B cell (primary cell): ENCODE measurements at regions not wholly inside any gene's neighbourhood (a gene's known extent, or its start where the extent isn't known, plus 50 kb on each side); places are given as distances from the start of the nearest gene placed in this dataset.

ENCODE experiments used
- ATAC-seq: fragments of 200-7000 bp; cut with Tn5 transposase; one replicate; pipeline ENCODE4 v1.10.0; 2021; ENCODE audit warnings: low read depth, mild to moderate bottlenecking, moderate number of reproducible peaks, moderate library complexity
- CTCF ChIA-PET: fragments of 350-600 bp; sonication (Branson Sonifier 250); formaldehyde crosslinking; loops from one replicate; lab custom pipeline; 2021; ENCODE audit warnings: antibody characterized with exemption, inconsistent platforms; lab: Charles Lee
- POLR2A ChIA-PET: fragments of 350-600 bp; sonication (Branson Sonifier 250); formaldehyde crosslinking; loops from one replicate; lab custom pipeline; 2021; ENCODE audit warnings: antibody characterized with exemption; lab: Charles Lee
- DNase-seq: peaks from one replicate; pipeline ENCODE4 v3.0.0; 2013
- H2AFZ ChIP-seq: 2 replicates; pipeline ENCODE4 v1.6.1; 2012; ENCODE audit warnings: mild to moderate bottlenecking, low read depth, low read length; ENCODE audit not compliant: insufficient read depth, poor library complexity, severe bottlenecking
- H3K27ac ChIP-seq, 2 donors: 1 replicate in 1 of 2; 2 replicates in 1 of 2; pipeline ENCODE4 v1.5.1; 2012 to 2013; ENCODE audit warnings: low read length in 2 of 2, mild to moderate bottlenecking in 2 of 2, moderate library complexity in 1 of 2
- H3K27me3 ChIP-seq, 4 experiments: fragments of 200-600 bp in 1 of 4; sonication (generic) in 1 of 4; replicated peaks in 1 of 4; 1 replicate in 2 of 4; 2 replicates in 2 of 4; pipeline versions ENCODE4 v1.6.1 to v1.7.0; 2013 to 2016; ENCODE audit warnings: low read length in 3 of 4, mild to moderate bottlenecking in 2 of 4, mixed read lengths in 1 of 4, moderate library complexity in 1 of 4; ENCODE audit not compliant: insufficient read depth in 4 of 4, control insufficient read depth in 3 of 4; ENCODE audit errors: control extremely low read depth in 1 of 4
- H3K36me3 ChIP-seq, 2 experiments: replicated peaks in 1 of 2; 1 replicate in 1 of 2; 2 replicates in 1 of 2; pipeline versions ENCODE4 v1.6.1 to v1.7.1; 2013; ENCODE audit warnings: low read length in 1 of 2; ENCODE audit not compliant: insufficient read depth in 2 of 2, control insufficient read depth in 1 of 2; ENCODE audit errors: control extremely low read depth in 1 of 2, extremely low read depth in 1 of 2
- H3K4me1 ChIP-seq, 2 donors: fragments of 200-600 bp in 1 of 2; sonication (generic) in 1 of 2; 1 replicate in 1 of 2; 2 replicates in 1 of 2; pipeline versions ENCODE4 v1.5.1 to v1.6.1; 2013 to 2017; ENCODE audit warnings: low read length in 2 of 2; ENCODE audit not compliant: control insufficient read depth in 2 of 2, insufficient read depth in 2 of 2
- H3K4me2 ChIP-seq: replicated peaks from 2 replicates; pipeline ENCODE3; 2012; ENCODE audit warnings: mild to moderate bottlenecking, low read depth, low read length; ENCODE audit not compliant: poor library complexity, severe bottlenecking
- H3K4me3 ChIP-seq, 5 experiments: fragments of 200-600 bp in 1 of 5; sonication (generic) in 1 of 5; 1 replicate in 3 of 5; 2 replicates in 2 of 5; pipeline versions ENCODE4 v1.5.1 to v1.7.0; 2011 to 2016; ENCODE audit warnings: low read length in 4 of 5, mild to moderate bottlenecking in 4 of 5, low read depth in 2 of 5, control low read depth in 1 of 5, moderate library complexity in 1 of 5; ENCODE audit not compliant: insufficient read depth in 1 of 5; ENCODE audit errors: control extremely low read depth in 1 of 5, extremely low read depth in 1 of 5
- H3K79me2 ChIP-seq: fragments of 200-600 bp; sonication (generic); one replicate; pipeline ENCODE4 v1.6.0; 2016; ENCODE audit warnings: low read length; ENCODE audit not compliant: control insufficient read depth, insufficient read depth
- H3K9ac ChIP-seq: fragments of 200-600 bp; sonication (generic); 2 replicates; pipeline ENCODE4 v1.6.1; 2017; ENCODE audit warnings: mild to moderate bottlenecking, low read length, moderate library complexity
- H3K9me3 ChIP-seq, 3 donors: one replicate each; pipeline versions ENCODE4 v1.6.1 to v1.7.1; 2013; ENCODE audit warnings: low read length in 2 of 3; ENCODE audit not compliant: control insufficient read depth in 2 of 3, insufficient read depth in 1 of 3; ENCODE audit errors: control extremely low read depth in 1 of 3
- H4K20me1 ChIP-seq: 2 replicates; pipeline ENCODE4 v1.6.0; 2012; ENCODE audit warnings: mild to moderate bottlenecking, low read length; ENCODE audit not compliant: insufficient read depth, control insufficient read depth, poor library complexity, severe bottlenecking
- H3K27ac Mint-ChIP-seq: one replicate; pipeline ENCODE4 v1.8.0; 2021; ENCODE audit warnings: mixed read lengths
- H3K27me3 Mint-ChIP-seq: one replicate; pipeline ENCODE4 v1.8.0; 2021; ENCODE audit warnings: mixed read lengths
- H3K4me1 Mint-ChIP-seq: one replicate; pipeline ENCODE4 v1.8.0; 2021; ENCODE audit warnings: mixed read lengths
- H3K4me3 Mint-ChIP-seq: one replicate; pipeline ENCODE4 v1.8.0; 2021; ENCODE audit warnings: mixed read lengths
- H3K9me3 Mint-ChIP-seq: one replicate; pipeline ENCODE4 v1.8.0; 2022; ENCODE audit warnings: mixed read lengths; ENCODE audit not compliant: insufficient read depth
- EZH2 ChIP-seq: IDR thresholded peaks from 2 replicates; pipeline ENCODE4 v1.6.1; 2012; ENCODE audit warnings: borderline replicate concordance, low read depth, mild to moderate bottlenecking, moderate library complexity, low read length; ENCODE audit not compliant: insufficient read depth, poor library complexity, severe bottlenecking
- WGBS: methylation state at CpG from one replicate; pipeline ENCODE4 v1.1.5; 2013; ENCODE audit warnings: missing lambda C conversion rate; ENCODE audit not compliant: insufficient coverage; 5-methylcytosine and 5-hydroxymethylcytosine counted together
- intact Hi-C: fragments of 100-400 bp; cut with micrococcal nuclease; formaldehyde crosslinking; loops from one replicate; pipeline ENCODE4 v1.10.0; 2022
- TF ChIP-seq, protein P1 (sequence below): fragments of 200-600 bp; IDR thresholded peaks from one replicate; pipeline ENCODE4 v1.8.0; 2022; ENCODE audit warnings: antibody characterized with exemption, mild to moderate bottlenecking

GRCh38 chr20:60638430-60639098 lies 613.5 kb upstream of the CDH4 start:
- no peak for TF ChIP-seq EZH2
- TF ChIP-seq, protein P1, sequence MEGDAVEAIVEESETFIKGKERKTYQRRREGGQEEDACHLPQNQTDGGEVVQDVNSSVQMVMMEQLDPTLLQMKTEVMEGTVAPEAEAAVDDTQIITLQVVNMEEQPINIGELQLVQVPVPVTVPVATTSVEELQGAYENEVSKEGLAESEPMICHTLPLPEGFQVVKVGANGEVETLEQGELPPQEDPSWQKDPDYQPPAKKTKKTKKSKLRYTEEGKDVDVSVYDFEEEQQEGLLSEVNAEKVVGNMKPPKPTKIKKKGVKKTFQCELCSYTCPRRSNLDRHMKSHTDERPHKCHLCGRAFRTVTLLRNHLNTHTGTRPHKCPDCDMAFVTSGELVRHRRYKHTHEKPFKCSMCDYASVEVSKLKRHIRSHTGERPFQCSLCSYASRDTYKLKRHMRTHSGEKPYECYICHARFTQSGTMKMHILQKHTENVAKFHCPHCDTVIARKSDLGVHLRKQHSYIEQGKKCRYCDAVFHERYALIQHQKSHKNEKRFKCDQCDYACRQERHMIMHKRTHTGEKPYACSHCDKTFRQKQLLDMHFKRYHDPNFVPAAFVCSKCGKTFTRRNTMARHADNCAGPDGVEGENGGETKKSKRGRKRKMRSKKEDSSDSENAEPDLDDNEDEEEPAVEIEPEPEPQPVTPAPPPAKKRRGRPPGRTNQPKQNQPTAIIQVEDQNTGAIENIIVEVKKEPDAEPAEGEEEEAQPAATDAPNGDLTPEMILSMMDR = no peak
- Histone ChIP-seq H4K20me1 (no peaks in the 10 kb centered on the region), H3K9me3 (peaks cover 0 to 24% (median 0%) of the 10 kb centered on the region in 3 donors), H2AFZ (no peak overlapping the region), H3K27ac (no peak overlapping the region), H3K4me3 (no peak overlapping the region), H3K27me3 (no peaks in the 10 kb centered on the region), H3K4me1 (no peaks in the 10 kb centered on the region), H3K79me2 (no peaks in the 10 kb centered on the region), H3K36me3 (no peaks in the 10 kb centered on the region), H3K9ac (no peak overlapping the region), H3K4me2 (no peak overlapping the region)
- Mint-ChIP-seq H3K4me3 (no peak overlapping the region), H3K4me1 (no peaks in the 10 kb centered on the region), H3K27ac (no peak overlapping the region), H3K27me3 (no peaks in the 10 kb centered on the region), H3K9me3 (peaks cover 5% of the 10 kb centered on the region)
- no CpG with 5 or more reads among the region's 4 CpGs for WGBS
- CTCF ChIA-PET = no interaction called here
- intact Hi-C loops = no loop called here
- DNase-seq (no peak), ATAC-seq (no peak)
- POLR2A ChIA-PET = no interaction called here

- H3K9ac ChIP-seq = no peak overlapping the region
- intact Hi-C loops = no loop called here
- no peaks in the 10 kb centered on the region for H3K4me1 ChIP-seq
- no peaks in the 10 kb centered on the region for H3K27me3 Mint-ChIP-seq
- H2AFZ ChIP-seq = no peak overlapping the region
- no peaks in the 10 kb centered on the region for H3K27me3 ChIP-seq
- no peaks in the 10 kb centered on the region for H4K20me1 ChIP-seq
- H3K36me3 ChIP-seq = no peaks in the 10 kb centered on the region
- ATAC-seq (no peak), DNase-seq (no peak)
- ChIA-PET CTCF (no interaction called here), POLR2A (no interaction called here)
- no peak for TF ChIP-seq EZH2
- TF ChIP-seq, protein P1 = no peak
- no peaks in the 10 kb centered on the region for H3K79me2 ChIP-seq
- no peak overlapping the region for H3K27ac ChIP-seq
- no peak overlapping the region for H3K4me3 Mint-ChIP-seq
- no peaks in the 10 kb centered on the region for H3K4me1 Mint-ChIP-seq
- H3K27ac Mint-ChIP-seq = no peak overlapping the region
- 83% methylated on average over 6 of the region's 8 CpGs for WGBS
- H3K9me3 Mint-ChIP-seq = peaks cover 11% of the 10 kb centered on the region
- H3K9me3 ChIP-seq = peaks cover 0 to 11% (median 0%) of the 10 kb centered on the region in 3 donors
- no peak overlapping the region for H3K4me2 ChIP-seq
- no peak overlapping the region for H3K4me3 ChIP-seq
Measured at GRCh38 chr20:60641879-60642447, 610.1 kb upstream of the CDH4 start.
